SK-N-SH (cell line): ENCODE measurements at regions not wholly inside any gene's neighbourhood (a gene's known extent, or its start where the extent isn't known, plus 50 kb on each side); places are given as distances from the start of the nearest gene placed in this dataset.
"Not testable (repeated sequence)": the region's sequence is repeated elsewhere in the genome, so short reads cannot be mapped to it uniquely, and the experiment has no call there.

ENCODE experiments used
- CTCF ChIA-PET: fragments of 300-600, 350-600 bp; formaldehyde crosslinking; extraction: SDS; loops from one replicate; lab custom pipeline; 2021; lab: Yijun Ruan, JAX
- POLR2A ChIA-PET: fragments of 350-600 bp; sonication (Branson Sonifier 250); formaldehyde crosslinking; extraction: SDS; loops from one replicate; lab custom pipeline; 2020; ENCODE audit warnings: antibody characterized with exemption, inconsistent platforms; lab: Yijun Ruan, JAX
- DNase-seq: peaks from one replicate; pipeline ENCODE4 v3.0.0; 2012
- H2AFZ ChIP-seq: fragments of 200-600 bp; sonication (generic); 2 replicates; pipeline ENCODE4 v1.8.1; 2016; ENCODE audit warnings: antibody characterized with exemption, mild to moderate bottlenecking, low read depth
- H3F3A ChIP-seq: fragments of 200-600 bp; sonication (generic); replicated peaks from 2 replicates; pipeline ENCODE3; 2016; ENCODE audit warnings: antibody characterized with exemption, mild to moderate bottlenecking; ENCODE audit not compliant: insufficient read depth
- H3K27ac ChIP-seq, 2 experiments: fragments of 200-500 bp in 1 of 2; fragments of 200-600 bp in 1 of 2; sonication (Bioruptor generic) in 1 of 2; sonication (generic), shearing (Covaris generic) in 1 of 2; 2 replicates each; pipeline versions ENCODE4 v1.5.1 to v1.6.1; 2014 to 2016; ENCODE audit warnings: low read depth in 2 of 2, inconsistent platforms in 1 of 2, low read length in 1 of 2, mild to moderate bottlenecking in 1 of 2, mixed read lengths in 1 of 2
- H3K27me3 ChIP-seq: fragments of 200-600 bp; sonication (generic), shearing (Covaris generic); 2 replicates; pipeline ENCODE4 v1.6.1; 2016; ENCODE audit warnings: mixed run types; ENCODE audit not compliant: insufficient read depth
- H3K36me3 ChIP-seq, 2 experiments: fragments of 200-500 bp in 1 of 2; fragments of 200-600 bp in 1 of 2; sonication (Bioruptor generic) in 1 of 2; sonication (generic) in 1 of 2; replicated peaks in 1 of 2; 2 replicates each; pipeline versions ENCODE3 to v1.5.1; 2014 to 2016; ENCODE audit warnings: low read length in 1 of 2, mild to moderate bottlenecking in 1 of 2; ENCODE audit not compliant: insufficient read depth in 2 of 2, control insufficient read depth in 1 of 2
- H3K4me1 ChIP-seq, 2 experiments: fragments of 200-500 bp in 1 of 2; fragments of 200-600 bp in 1 of 2; sonication (Bioruptor generic) in 1 of 2; sonication (generic), shearing (Covaris generic) in 1 of 2; 2 replicates each; pipeline versions ENCODE4 v1.5.1 to v1.6.1; 2014 to 2016; ENCODE audit warnings: low read depth in 1 of 2, low read length in 1 of 2, mixed run types in 1 of 2; ENCODE audit not compliant: insufficient read depth in 2 of 2, control insufficient read depth in 1 of 2
- H3K4me2 ChIP-seq: fragments of 200-600 bp; sonication (generic), shearing (Covaris generic); 2 replicates; pipeline ENCODE4 v1.6.1; 2017; ENCODE audit warnings: mixed run types
- H3K4me3 ChIP-seq, 2 experiments: fragments of 200-500 bp in 1 of 2; fragments of 200-600 bp in 1 of 2; sonication (Bioruptor generic) in 1 of 2; sonication (generic), shearing (Covaris generic) in 1 of 2; 2 replicates each; pipeline versions ENCODE4 v1.5.1 to v1.8.1; 2014 to 2016; ENCODE audit warnings: low read depth in 2 of 2, inconsistent platforms in 1 of 2, low read length in 1 of 2, mild to moderate bottlenecking in 1 of 2, mixed read lengths in 1 of 2, moderate library complexity in 1 of 2
- H3K79me2 ChIP-seq: fragments of 200-600 bp; sonication (generic); 2 replicates; pipeline ENCODE4 v1.8.1; 2017; ENCODE audit warnings: mild to moderate bottlenecking; ENCODE audit not compliant: insufficient read depth
- H3K9ac ChIP-seq: fragments of 200-600 bp; sonication (generic); 2 replicates; pipeline ENCODE4 v1.6.1; 2017; ENCODE audit warnings: mixed run types
- H3K9me2 ChIP-seq: fragments of 200-600 bp; sonication (generic); 2 replicates; pipeline ENCODE4 v1.6.1; 2017; ENCODE audit warnings: mixed run types
- H3K9me3 ChIP-seq: fragments of 200-600 bp; sonication (generic); 2 replicates; pipeline ENCODE4 v1.6.1; 2017; ENCODE audit warnings: mixed run types, mild to moderate bottlenecking, moderate library complexity
- H4K20me1 ChIP-seq: fragments of 200-600 bp; sonication (generic); 2 replicates; pipeline ENCODE4 v1.6.1; 2017; ENCODE audit warnings: mild to moderate bottlenecking, mixed run types; ENCODE audit not compliant: insufficient read depth
- CHD2 ChIP-seq: fragments of 150-350 bp; IDR thresholded peaks from 2 replicates; pipeline ENCODE4 v1.6.1; 2018; ENCODE audit warnings: low read length; ENCODE audit not compliant: partially characterized antibody
- EZH2phosphoT487 ChIP-seq: fragments of 200-600 bp; sonication (generic); IDR thresholded peaks from 2 replicates; pipeline ENCODE4 v1.6.1; 2017; ENCODE audit warnings: low read depth, mixed run types, mild to moderate bottlenecking, antibody characterized with exemption, moderate library complexity, borderline replicate concordance
- FOSL2 ChIP-seq: IDR thresholded peaks from 2 replicates; pipeline ENCODE4 v1.4.0; 2012; ENCODE audit warnings: low read depth, mild to moderate bottlenecking, moderate library complexity, borderline replicate concordance
- NRF1 ChIP-seq: IDR thresholded peaks from 2 replicates; pipeline ENCODE4 v1.6.1; 2012; ENCODE audit warnings: low read depth, mild to moderate bottlenecking, low read length
- POLR2AphosphoS5 ChIP-seq: IDR thresholded peaks from 2 replicates; pipeline ENCODE4 v1.6.1; 2012; ENCODE audit warnings: low read depth, low read length
- RCOR1 ChIP-seq: fragments of 150-350 bp; IDR thresholded peaks from 2 replicates; pipeline ENCODE4 v1.6.1; 2017; ENCODE audit warnings: antibody characterized with exemption, low read length
- RFX5 ChIP-seq: IDR thresholded peaks from 2 replicates; pipeline ENCODE4 v1.6.1; 2012; ENCODE audit warnings: mild to moderate bottlenecking, improper control_type of control experiment, low read length
- RXRA ChIP-seq: IDR thresholded peaks from 2 replicates; pipeline ENCODE4 v1.4.0; 2012; ENCODE audit warnings: low read depth, mild to moderate bottlenecking, borderline replicate concordance
- SMC3 ChIP-seq: IDR thresholded peaks from 2 replicates; pipeline ENCODE4 v1.6.1; 2012; ENCODE audit warnings: low read depth, low read length, improper control_type of control experiment
- TAF1 ChIP-seq: IDR thresholded peaks from 2 replicates; pipeline ENCODE4 v1.6.1; 2012; ENCODE audit warnings: low read depth, mild to moderate bottlenecking, low read length, moderate library complexity, borderline replicate concordance
- TCF12 ChIP-seq: IDR thresholded peaks from 2 replicates; pipeline ENCODE4 v1.4.0; 2012
- WGBS: methylation state at CpG from one replicate; pipeline ENCODE4 v1.1.6; 2017; ENCODE audit warnings: low lambda C conversion rate; 5-methylcytosine and 5-hydroxymethylcytosine counted together
- TF ChIP-seq, protein P1 (sequence below): fragments of 150-350 bp; IDR thresholded peaks from 2 replicates; pipeline ENCODE4 v1.6.1; 2017; ENCODE audit warnings: antibody characterized with exemption, low read length, low read depth, borderline replicate concordance
- TF ChIP-seq, protein P2 (sequence below): fragments of 200-600 bp; sonication (generic); IDR thresholded peaks from 2 replicates; pipeline ENCODE4 v1.6.1; 2017; ENCODE audit warnings: antibody characterized with exemption, mild to moderate bottlenecking, moderate library complexity
- TF ChIP-seq, protein P3 (sequence below): IDR thresholded peaks from 2 replicates; pipeline ENCODE4 v1.6.1; 2012; ENCODE audit warnings: mild to moderate bottlenecking, low read depth, low read length, moderate library complexity
- TF ChIP-seq, protein P4 (sequence below): IDR thresholded peaks from 2 replicates; pipeline ENCODE4 v1.4.0; 2012; ENCODE audit warnings: low read depth
- TF ChIP-seq, protein P5 (sequence below): IDR thresholded peaks from 2 replicates; pipeline ENCODE4; 2012

DNA sequence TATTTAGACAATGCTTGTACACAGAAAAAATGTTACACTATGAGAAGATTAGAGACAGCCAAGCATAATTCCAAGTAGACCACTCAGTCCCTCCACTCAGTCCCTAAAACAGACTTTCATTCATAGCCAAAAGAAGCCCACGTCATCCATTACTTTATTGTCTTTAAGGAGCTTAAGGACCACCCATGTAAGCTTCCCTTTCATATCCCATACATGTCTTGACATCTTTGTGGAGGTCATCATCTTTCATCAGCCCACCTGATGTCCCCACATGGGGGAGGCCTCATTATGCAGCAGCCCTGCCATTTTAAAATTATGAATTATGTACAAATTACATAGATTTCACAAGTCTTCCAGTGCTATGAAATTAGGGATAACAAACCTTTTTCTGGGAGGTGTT lies 92.6 kb upstream of the PALMD start:
- Histone ChIP-seq H3K4me2 (no peak overlapping the region), H2AFZ (no peak overlapping the region), H3K4me3 (no peak overlapping the region), H3K9me3 (no peaks in the 10 kb centered on the region), H3K4me1 (peaks cover 3 to 20% of the 10 kb centered on the region in 2 experiments; a peak in 3 of 4 replicates), H3K27me3 (no peaks in the 10 kb centered on the region), H4K20me1 (no peaks in the 10 kb centered on the region), H3K9me2 (no peaks in the 10 kb centered on the region), H3K36me3 (no peaks in the 10 kb centered on the region), H3F3A (peaks cover 38% of the 10 kb centered on the region), H3K9ac (no peak overlapping the region), H3K79me2 (no peaks in the 10 kb centered on the region), H3K27ac (no peak overlapping the region)
- TF ChIP-seq, protein P1, sequence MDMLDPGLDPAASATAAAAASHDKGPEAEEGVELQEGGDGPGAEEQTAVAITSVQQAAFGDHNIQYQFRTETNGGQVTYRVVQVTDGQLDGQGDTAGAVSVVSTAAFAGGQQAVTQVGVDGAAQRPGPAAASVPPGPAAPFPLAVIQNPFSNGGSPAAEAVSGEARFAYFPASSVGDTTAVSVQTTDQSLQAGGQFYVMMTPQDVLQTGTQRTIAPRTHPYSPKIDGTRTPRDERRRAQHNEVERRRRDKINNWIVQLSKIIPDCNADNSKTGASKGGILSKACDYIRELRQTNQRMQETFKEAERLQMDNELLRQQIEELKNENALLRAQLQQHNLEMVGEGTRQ, result no peak
- TF ChIP-seq POLR2AphosphoS5 (no peak), RXRA (no peak), RCOR1 (no peak), FOSL2 (no peak), CHD2 (no peak), NRF1 (no peak), EZH2phosphoT487 (no peak), TCF12 (no peak), RFX5 (no peak), TAF1 (no peak), SMC3 (no peak)
- TF ChIP-seq, protein P2, sequence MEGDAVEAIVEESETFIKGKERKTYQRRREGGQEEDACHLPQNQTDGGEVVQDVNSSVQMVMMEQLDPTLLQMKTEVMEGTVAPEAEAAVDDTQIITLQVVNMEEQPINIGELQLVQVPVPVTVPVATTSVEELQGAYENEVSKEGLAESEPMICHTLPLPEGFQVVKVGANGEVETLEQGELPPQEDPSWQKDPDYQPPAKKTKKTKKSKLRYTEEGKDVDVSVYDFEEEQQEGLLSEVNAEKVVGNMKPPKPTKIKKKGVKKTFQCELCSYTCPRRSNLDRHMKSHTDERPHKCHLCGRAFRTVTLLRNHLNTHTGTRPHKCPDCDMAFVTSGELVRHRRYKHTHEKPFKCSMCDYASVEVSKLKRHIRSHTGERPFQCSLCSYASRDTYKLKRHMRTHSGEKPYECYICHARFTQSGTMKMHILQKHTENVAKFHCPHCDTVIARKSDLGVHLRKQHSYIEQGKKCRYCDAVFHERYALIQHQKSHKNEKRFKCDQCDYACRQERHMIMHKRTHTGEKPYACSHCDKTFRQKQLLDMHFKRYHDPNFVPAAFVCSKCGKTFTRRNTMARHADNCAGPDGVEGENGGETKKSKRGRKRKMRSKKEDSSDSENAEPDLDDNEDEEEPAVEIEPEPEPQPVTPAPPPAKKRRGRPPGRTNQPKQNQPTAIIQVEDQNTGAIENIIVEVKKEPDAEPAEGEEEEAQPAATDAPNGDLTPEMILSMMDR, result no peak
- TF ChIP-seq, protein P3, sequence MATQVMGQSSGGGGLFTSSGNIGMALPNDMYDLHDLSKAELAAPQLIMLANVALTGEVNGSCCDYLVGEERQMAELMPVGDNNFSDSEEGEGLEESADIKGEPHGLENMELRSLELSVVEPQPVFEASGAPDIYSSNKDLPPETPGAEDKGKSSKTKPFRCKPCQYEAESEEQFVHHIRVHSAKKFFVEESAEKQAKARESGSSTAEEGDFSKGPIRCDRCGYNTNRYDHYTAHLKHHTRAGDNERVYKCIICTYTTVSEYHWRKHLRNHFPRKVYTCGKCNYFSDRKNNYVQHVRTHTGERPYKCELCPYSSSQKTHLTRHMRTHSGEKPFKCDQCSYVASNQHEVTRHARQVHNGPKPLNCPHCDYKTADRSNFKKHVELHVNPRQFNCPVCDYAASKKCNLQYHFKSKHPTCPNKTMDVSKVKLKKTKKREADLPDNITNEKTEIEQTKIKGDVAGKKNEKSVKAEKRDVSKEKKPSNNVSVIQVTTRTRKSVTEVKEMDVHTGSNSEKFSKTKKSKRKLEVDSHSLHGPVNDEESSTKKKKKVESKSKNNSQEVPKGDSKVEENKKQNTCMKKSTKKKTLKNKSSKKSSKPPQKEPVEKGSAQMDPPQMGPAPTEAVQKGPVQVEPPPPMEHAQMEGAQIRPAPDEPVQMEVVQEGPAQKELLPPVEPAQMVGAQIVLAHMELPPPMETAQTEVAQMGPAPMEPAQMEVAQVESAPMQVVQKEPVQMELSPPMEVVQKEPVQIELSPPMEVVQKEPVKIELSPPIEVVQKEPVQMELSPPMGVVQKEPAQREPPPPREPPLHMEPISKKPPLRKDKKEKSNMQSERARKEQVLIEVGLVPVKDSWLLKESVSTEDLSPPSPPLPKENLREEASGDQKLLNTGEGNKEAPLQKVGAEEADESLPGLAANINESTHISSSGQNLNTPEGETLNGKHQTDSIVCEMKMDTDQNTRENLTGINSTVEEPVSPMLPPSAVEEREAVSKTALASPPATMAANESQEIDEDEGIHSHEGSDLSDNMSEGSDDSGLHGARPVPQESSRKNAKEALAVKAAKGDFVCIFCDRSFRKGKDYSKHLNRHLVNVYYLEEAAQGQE, result no peak
- TF ChIP-seq, protein P4, sequence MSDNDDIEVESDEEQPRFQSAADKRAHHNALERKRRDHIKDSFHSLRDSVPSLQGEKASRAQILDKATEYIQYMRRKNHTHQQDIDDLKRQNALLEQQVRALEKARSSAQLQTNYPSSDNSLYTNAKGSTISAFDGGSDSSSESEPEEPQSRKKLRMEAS, result no peak
- TF ChIP-seq, protein P5, sequence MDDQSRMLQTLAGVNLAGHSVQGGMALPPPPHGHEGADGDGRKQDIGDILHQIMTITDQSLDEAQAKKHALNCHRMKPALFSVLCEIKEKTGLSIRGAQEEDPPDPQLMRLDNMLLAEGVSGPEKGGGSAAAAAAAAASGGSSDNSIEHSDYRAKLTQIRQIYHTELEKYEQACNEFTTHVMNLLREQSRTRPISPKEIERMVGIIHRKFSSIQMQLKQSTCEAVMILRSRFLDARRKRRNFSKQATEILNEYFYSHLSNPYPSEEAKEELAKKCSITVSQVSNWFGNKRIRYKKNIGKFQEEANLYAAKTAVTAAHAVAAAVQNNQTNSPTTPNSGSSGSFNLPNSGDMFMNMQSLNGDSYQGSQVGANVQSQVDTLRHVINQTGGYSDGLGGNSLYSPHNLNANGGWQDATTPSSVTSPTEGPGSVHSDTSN, result no peak
- CTCF ChIA-PET, result interaction anchor here (2.0 kb wide), 1 partner anchor 8 kb away, joined by 5 read pairs; no protein-coding TSS in a partner anchor
- POLR2A ChIA-PET, result no interaction called here
- DNase-seq, result no peak
- 100% methylated on average over 1 of the region's 1 CpG for WGBS

DNA sequence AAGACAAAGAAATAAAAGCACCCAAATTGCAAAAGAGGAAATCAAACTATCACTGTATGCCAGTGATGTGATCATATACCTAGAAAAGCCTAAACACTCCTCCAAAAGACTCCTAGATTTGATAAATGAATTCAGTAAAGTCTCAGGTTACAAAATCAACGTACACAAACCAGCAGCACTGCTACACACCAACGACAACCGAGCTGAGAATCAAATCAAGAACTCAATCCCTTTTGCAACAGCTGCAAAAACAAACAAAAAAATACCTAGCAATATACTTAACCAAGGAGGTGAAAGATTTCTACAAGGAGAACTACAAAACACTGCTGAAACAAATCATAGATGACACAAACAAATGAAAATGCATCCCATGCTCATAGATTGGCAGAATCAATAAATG lies 92.1 kb upstream of the PALMD start:
- H2AFZ ChIP-seq, POLR2A ChIA-PET, H3K9me3 ChIP-seq, H3K27ac ChIP-seq, H3K4me2 ChIP-seq, H3K36me3 ChIP-seq, H3K79me2 ChIP-seq, H3K9ac ChIP-seq, DNase-seq, H3K4me3 ChIP-seq, H4K20me1 ChIP-seq, H3K27me3 ChIP-seq, H3K9me2 ChIP-seq: not testable (repeated sequence)
- Histone ChIP-seq H3F3A (peaks cover 34% of the 10 kb centered on the region), H3K4me1 (peaks cover 3 to 21% of the 10 kb centered on the region in 2 experiments; a peak in 3 of 4 replicates)
- CTCF ChIA-PET, result interaction anchor here (2.0 kb wide), 1 partner anchor 9 kb away, joined by 5 read pairs; no protein-coding TSS in a partner anchor
- 64% methylated on average over 3 of the region's 3 CpGs for WGBS
